ENCODE measurements at regions not wholly inside any gene's neighbourhood (a gene's known extent, or its start where the extent isn't known, plus 50 kb on each side); places are given as distances from the start of the nearest gene placed in this dataset.

DNA sequence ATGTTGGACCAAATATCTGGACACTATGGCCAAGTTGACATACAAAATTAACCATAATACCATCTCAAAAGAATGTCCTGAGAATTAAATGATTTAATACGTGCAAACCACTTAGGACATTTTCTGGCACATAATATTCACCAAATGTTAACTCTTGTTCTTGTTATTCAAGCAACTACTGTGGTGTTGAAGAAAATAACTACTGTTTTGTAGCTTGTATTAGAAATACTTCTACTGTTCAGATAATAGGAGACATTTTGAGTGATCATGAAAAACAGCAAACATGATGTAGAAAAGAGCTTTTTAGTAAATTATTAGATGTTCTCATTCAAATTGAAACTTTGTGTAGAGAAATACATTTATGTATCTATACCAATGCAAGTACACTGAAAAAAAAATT is 140.7 kb upstream of the SMIM31 start:
- no peaks in the 10 kb centered on the region for H4K20me1 ChIP-seq (ENCODE audit: insufficient read depth, low read length)
- no peak overlapping the region for H2AFZ ChIP-seq (ENCODE audit: low read length)
- H3K27ac ChIP-seq (ENCODE audit: low read length) = no peak overlapping the region
- TF ChIP-seq, protein P1, sequence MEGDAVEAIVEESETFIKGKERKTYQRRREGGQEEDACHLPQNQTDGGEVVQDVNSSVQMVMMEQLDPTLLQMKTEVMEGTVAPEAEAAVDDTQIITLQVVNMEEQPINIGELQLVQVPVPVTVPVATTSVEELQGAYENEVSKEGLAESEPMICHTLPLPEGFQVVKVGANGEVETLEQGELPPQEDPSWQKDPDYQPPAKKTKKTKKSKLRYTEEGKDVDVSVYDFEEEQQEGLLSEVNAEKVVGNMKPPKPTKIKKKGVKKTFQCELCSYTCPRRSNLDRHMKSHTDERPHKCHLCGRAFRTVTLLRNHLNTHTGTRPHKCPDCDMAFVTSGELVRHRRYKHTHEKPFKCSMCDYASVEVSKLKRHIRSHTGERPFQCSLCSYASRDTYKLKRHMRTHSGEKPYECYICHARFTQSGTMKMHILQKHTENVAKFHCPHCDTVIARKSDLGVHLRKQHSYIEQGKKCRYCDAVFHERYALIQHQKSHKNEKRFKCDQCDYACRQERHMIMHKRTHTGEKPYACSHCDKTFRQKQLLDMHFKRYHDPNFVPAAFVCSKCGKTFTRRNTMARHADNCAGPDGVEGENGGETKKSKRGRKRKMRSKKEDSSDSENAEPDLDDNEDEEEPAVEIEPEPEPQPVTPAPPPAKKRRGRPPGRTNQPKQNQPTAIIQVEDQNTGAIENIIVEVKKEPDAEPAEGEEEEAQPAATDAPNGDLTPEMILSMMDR (IDR thresholded peaks at IDR 0.05; ENCODE audit: low read length) = no peak
- TF ChIP-seq EZH2 (optimal IDR thresholded peaks at IDR 0.05; ENCODE audit: low read depth, low read length) = no peak
- no peak for TF ChIP-seq EZH2phosphoT487 (IDR thresholded peaks at IDR 0.05; ENCODE audit: low read length)
- H3F3A ChIP-seq (ENCODE audit: insufficient read depth, low read length) = no peaks in the 10 kb centered on the region
- H3K36me3 ChIP-seq (replicated peaks; ENCODE audit: insufficient read depth, low read length) = no peaks in the 10 kb centered on the region
- no peak overlapping the region for H3K4me3 ChIP-seq (ENCODE audit: low read length)
- H3K9ac ChIP-seq (ENCODE audit: low read length) = no peak overlapping the region
- H3K4me2 ChIP-seq (ENCODE audit: low read depth, low read length) = no peak overlapping the region
- no peaks in the 10 kb centered on the region for H3K79me2 ChIP-seq (ENCODE audit: low read length)
- H3K9me2 ChIP-seq (replicated peaks; ENCODE audit: insufficient read depth, low read length) = no peaks in the 10 kb centered on the region
- DNase-seq = no peak
- H3K27me3 ChIP-seq (replicated peaks; ENCODE audit: insufficient read depth, low read length) = no peaks in the 10 kb centered on the region
- H3K4me1 ChIP-seq (ENCODE audit: low read length) = no peaks in the 10 kb centered on the region
- H3K9me3 ChIP-seq (replicated peaks; ENCODE audit: insufficient read depth, low read length) = no peaks in the 10 kb centered on the region

DNA sequence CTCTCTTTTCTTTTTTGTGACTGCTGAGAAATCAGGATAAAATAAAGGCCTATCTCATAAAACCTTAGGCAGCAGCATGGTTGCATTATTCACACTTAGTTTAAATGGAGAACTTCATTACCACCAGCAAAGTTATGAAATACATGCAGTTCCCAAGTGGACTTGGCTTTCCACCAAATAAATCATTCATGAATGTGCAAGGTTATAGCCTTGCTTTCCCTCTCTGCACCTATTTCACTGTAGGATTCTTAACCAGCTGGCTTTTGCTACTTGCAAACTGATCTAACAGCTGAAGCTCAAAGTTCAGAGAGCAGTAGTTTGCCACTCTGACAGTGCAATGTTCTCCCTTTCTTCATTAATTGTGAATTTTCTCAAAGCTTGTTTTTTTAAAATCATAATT is 140.1 kb upstream of the SMIM31 start:
- no peak for DNase-seq
- Histone ChIP-seq H3F3A (ENCODE audit: insufficient read depth, low read length) (no peaks in the 10 kb centered on the region), H3K4me2 (ENCODE audit: low read depth, low read length) (no peak overlapping the region), H3K79me2 (ENCODE audit: low read length) (no peaks in the 10 kb centered on the region), H3K9ac (ENCODE audit: low read length) (no peak overlapping the region), H2AFZ (ENCODE audit: low read length) (no peak overlapping the region), H3K4me1 (ENCODE audit: low read length) (no peaks in the 10 kb centered on the region), H3K36me3 (replicated peaks; ENCODE audit: insufficient read depth, low read length) (no peaks in the 10 kb centered on the region), H3K4me3 (ENCODE audit: low read length) (no peak overlapping the region), H4K20me1 (ENCODE audit: insufficient read depth, low read length) (no peaks in the 10 kb centered on the region), H3K27me3 (replicated peaks; ENCODE audit: insufficient read depth, low read length) (no peaks in the 10 kb centered on the region), H3K9me2 (replicated peaks; ENCODE audit: insufficient read depth, low read length) (no peaks in the 10 kb centered on the region), H3K9me3 (replicated peaks; ENCODE audit: insufficient read depth, low read length) (no peaks in the 10 kb centered on the region), H3K27ac (ENCODE audit: low read length) (no peak overlapping the region)
- TF ChIP-seq, protein P1 (IDR thresholded peaks at IDR 0.05; ENCODE audit: low read length) = no peak
- TF ChIP-seq EZH2 (optimal IDR thresholded peaks at IDR 0.05; ENCODE audit: low read depth, low read length) = no peak
- no peak for TF ChIP-seq EZH2phosphoT487 (IDR thresholded peaks at IDR 0.05; ENCODE audit: low read length)

DNA sequence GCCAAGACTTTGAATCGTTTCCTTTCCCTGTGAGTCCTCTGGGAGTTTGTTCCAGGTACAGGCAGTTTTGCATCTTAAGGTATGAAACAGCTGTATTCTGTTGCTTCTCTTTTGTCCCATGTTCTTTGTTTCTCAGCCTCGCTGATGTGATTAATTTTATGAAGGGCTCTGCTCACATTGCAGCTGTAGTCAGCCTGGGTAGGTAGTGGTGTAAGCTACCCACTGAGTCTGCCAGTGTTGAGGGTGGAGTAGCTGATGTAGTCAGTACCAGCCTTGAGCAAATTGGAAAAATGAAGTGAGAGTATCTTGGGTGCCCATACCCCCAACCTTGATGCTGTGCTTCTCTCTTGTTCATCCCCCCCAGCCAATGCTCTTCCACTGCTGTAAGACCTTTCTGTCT is 139.6 kb upstream of the SMIM31 start:
- Histone ChIP-seq H3K27me3 (replicated peaks; ENCODE audit: insufficient read depth, low read length) (no peaks in the 10 kb centered on the region), H4K20me1 (ENCODE audit: insufficient read depth, low read length) (no peaks in the 10 kb centered on the region), H3K9ac (ENCODE audit: low read length) (no peak overlapping the region), H3F3A (ENCODE audit: insufficient read depth, low read length) (no peaks in the 10 kb centered on the region), H3K4me2 (ENCODE audit: low read depth, low read length) (no peak overlapping the region), H3K9me2 (replicated peaks; ENCODE audit: insufficient read depth, low read length) (no peaks in the 10 kb centered on the region), H3K36me3 (replicated peaks; ENCODE audit: insufficient read depth, low read length) (no peaks in the 10 kb centered on the region), H3K4me1 (ENCODE audit: low read length) (no peaks in the 10 kb centered on the region), H3K9me3 (replicated peaks; ENCODE audit: insufficient read depth, low read length) (no peaks in the 10 kb centered on the region), H2AFZ (ENCODE audit: low read length) (no peak overlapping the region), H3K27ac (ENCODE audit: low read length) (no peak overlapping the region), H3K4me3 (ENCODE audit: low read length) (no peak overlapping the region), H3K79me2 (ENCODE audit: low read length) (no peaks in the 10 kb centered on the region)
- TF ChIP-seq EZH2 (optimal IDR thresholded peaks at IDR 0.05; ENCODE audit: low read depth, low read length) (no peak), EZH2phosphoT487 (IDR thresholded peaks at IDR 0.05; ENCODE audit: low read length) (no peak)
- TF ChIP-seq, protein P1 (IDR thresholded peaks at IDR 0.05; ENCODE audit: low read length) = no peak
- DNase-seq = no peak
